ENCODE measurements at regions not wholly inside any gene's neighbourhood (a gene's known extent, or its start where the extent isn't known, plus 50 kb on each side); places are given as distances from the start of the nearest gene placed in this dataset.

- TF ChIP-seq CTCF (IDR thresholded peaks at IDR 0.05): no peak
- Histone ChIP-seq H3K4me1 (replicated peaks in 1 of 2) (peaks cover 0 to 8% of the 10 kb centered on the region in 2 donors), H3K9me3 (replicated peaks in 1 of 3) (no peaks in the 10 kb centered on the region), H3K36me3 (replicated peaks in 1 of 2) (no peaks in the 10 kb centered on the region), H3K27me3 (no peaks in the 10 kb centered on the region), H3K27ac (no peak overlapping the region), H3K4me3 (no peak overlapping the region)
- DNase-seq: no peak
- intact Hi-C loops (cut with DNase I): no loop called here
- WGBS, 4 donors: 81 to 86% (median 82%) methylated on average over 12 of the region's 12 CpGs
Observed at GRCh38 chr6:156639009-156639721, 138.0 kb upstream of the ARID1B start.

DNA sequence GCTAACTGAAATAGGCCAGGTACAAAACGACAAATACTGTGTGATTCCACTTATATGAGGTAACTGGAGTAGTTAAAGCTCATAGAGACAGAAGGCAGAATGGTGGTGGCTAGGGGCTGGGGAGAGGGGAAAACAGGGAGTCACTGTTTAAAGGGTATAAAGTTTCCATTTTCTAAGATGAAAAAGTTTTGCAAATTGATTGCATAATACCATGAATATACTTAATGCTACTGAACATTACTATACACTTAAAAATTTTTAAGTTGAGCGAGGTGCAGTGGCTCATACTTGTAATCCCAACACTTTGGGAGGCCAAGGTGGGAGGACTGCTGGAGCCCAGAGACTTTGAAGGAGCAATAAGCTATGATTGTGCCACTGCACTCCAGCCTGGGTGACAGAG lies 138.6 kb upstream of the ARID1B start:
- no peak overlapping the region for H3K4me3 ChIP-seq
- H3K9me3 ChIP-seq (replicated peaks in 1 of 3): no peaks in the 10 kb centered on the region
- no peak for DNase-seq
- H3K4me1 ChIP-seq (replicated peaks in 1 of 2): peaks cover 0 to 8% of the 10 kb centered on the region in 2 donors
- intact Hi-C loops (cut with DNase I): no loop called here
- TF ChIP-seq POLR2A (IDR thresholded peaks at IDR 0.05) (no peak), CTCF (IDR thresholded peaks at IDR 0.05) (no peak)
- H3K27ac ChIP-seq: no peak overlapping the region
- H3K36me3 ChIP-seq (replicated peaks in 1 of 2): no peaks in the 10 kb centered on the region
- no peaks in the 10 kb centered on the region for H3K27me3 ChIP-seq
- WGBS, 4 donors: 83 to 95% (median 88%) methylated on average over 2 of the region's 2 CpGs

GRCh38 chr6:156634951-156635371 lies 142.2 kb upstream of the ARID1B start:
- H3K9me3 ChIP-seq (replicated peaks in 1 of 3): no peaks in the 10 kb centered on the region
- no peak for DNase-seq
- peak overlapping the region in 1 of 5 donors; percentile 1 for H3K27ac ChIP-seq
- intact Hi-C loops (cut with DNase I): no loop called here
- WGBS, 4 donors: 11 to 22% (median 12%) methylated on average over 9 of the region's 9 CpGs
- no peak for TF ChIP-seq CTCF (IDR thresholded peaks at IDR 0.05)
- TF ChIP-seq POLR2A (IDR thresholded peaks at IDR 0.05): no peak
- peaks cover 0 to 8% of the 10 kb centered on the region in 2 donors for H3K4me1 ChIP-seq (replicated peaks in 1 of 2)
- no peaks in the 10 kb centered on the region for H3K36me3 ChIP-seq (replicated peaks in 1 of 2)
- H3K27me3 ChIP-seq: no peaks in the 10 kb centered on the region
- peak overlapping the region in 2 of 4 donors; percentile 12 to 47 for H3K4me3 ChIP-seq

DNA sequence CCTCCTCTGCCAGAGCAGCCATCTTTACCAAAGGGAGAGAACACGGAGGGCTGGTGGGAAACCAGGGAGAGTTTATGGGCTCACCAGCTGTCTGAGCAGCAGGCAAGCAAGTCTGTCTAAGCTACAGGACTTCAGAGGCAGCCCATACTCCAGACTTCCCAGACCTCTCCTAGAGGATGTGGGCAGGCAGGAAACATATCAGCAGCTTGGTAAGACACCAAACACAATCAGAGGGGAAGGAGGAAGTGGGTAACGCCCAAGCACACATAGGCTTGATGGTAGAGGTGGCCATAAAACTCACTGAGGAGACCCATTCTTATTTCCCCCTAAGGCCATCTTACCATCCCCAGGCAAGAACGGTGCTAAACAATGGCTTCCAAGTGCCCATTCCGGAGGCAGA lies 143.1 kb upstream of the ARID1B start:
- no peak overlapping the region for H3K4me3 ChIP-seq
- DNase-seq: no peak
- H3K27me3 ChIP-seq: no peaks in the 10 kb centered on the region
- WGBS, 4 donors: 67 to 91% (median 89%) methylated on average over 3 to 4 of the region's 4 CpGs
- intact Hi-C loops (cut with DNase I): no loop called here
- peaks cover 0 to 8% of the 10 kb centered on the region in 2 donors for H3K4me1 ChIP-seq (replicated peaks in 1 of 2)
- no peaks in the 10 kb centered on the region for H3K9me3 ChIP-seq (replicated peaks in 1 of 3)
- no peaks in the 10 kb centered on the region for H3K36me3 ChIP-seq (replicated peaks in 1 of 2)
- no peak overlapping the region for H3K27ac ChIP-seq
- no peak for TF ChIP-seq POLR2A (IDR thresholded peaks at IDR 0.05)
- TF ChIP-seq CTCF (IDR thresholded peaks at IDR 0.05): no peak
